ENCODE measurements at regions not wholly inside any gene's neighbourhood (a gene's known extent, or its start where the extent isn't known, plus 50 kb on each side); places are given as distances from the start of the nearest gene placed in this dataset.

GRCh38 chr10:44627591-44628354, 242.9 kb upstream of the CXCL12 start:
- TF ChIP-seq POLR2A (IDR thresholded peaks at IDR 0.05) = no peak
- no peak for TF ChIP-seq CTCF (IDR thresholded peaks at IDR 0.05)
- intact Hi-C loops (cut with DNase I) = no loop called here
- Histone ChIP-seq H3K27ac (no peak overlapping the region), H3K9me3 (no peaks in the 10 kb centered on the region), H3K36me3 (no peaks in the 10 kb centered on the region), H3K4me3 (no peak overlapping the region), H3K4me1 (no peaks in the 10 kb centered on the region), H3K27me3 (no peaks in the 10 kb centered on the region)
- no peak for DNase-seq
- WGBS, 2 donors = 57 to 60% methylated on average over 4 to 6 of the region's 6 CpGs

- Histone ChIP-seq H3K27ac (no peak overlapping the region), H3K27me3 (no peaks in the 10 kb centered on the region), H3K4me1 (no peaks in the 10 kb centered on the region), H3K36me3 (no peaks in the 10 kb centered on the region), H3K9me3 (no peaks in the 10 kb centered on the region), H3K4me3 (no peak overlapping the region)
- TF ChIP-seq POLR2A (IDR thresholded peaks at IDR 0.05) (no peak), CTCF (IDR thresholded peaks at IDR 0.05) (no peak)
- no peak for DNase-seq
- 15 to 16% methylated on average over 2 of the region's 2 CpGs for WGBS, 2 donors
- intact Hi-C loops (cut with DNase I) = no loop called here
These were observed 244.0 kb upstream of the CXCL12 start for GRCh38 chr10:44628921-44629320.

GRCh38 chr10:44635176-44635575, 250.3 kb upstream of the CXCL12 start:
- Histone ChIP-seq H3K36me3 (no peaks in the 10 kb centered on the region), H3K4me3 (no peak overlapping the region), H3K9me3 (no peaks in the 10 kb centered on the region), H3K4me1 (no peaks in the 10 kb centered on the region), H3K27me3 (no peaks in the 10 kb centered on the region), H3K27ac (no peak overlapping the region)
- DNase-seq = no peak
- 70 to 87% methylated on average over 1 of the region's 1 CpG for WGBS, 2 donors
- intact Hi-C loops (cut with DNase I) = no loop called here
- TF ChIP-seq POLR2A (IDR thresholded peaks at IDR 0.05) = no peak
- no peak for TF ChIP-seq CTCF (IDR thresholded peaks at IDR 0.05)

- Histone ChIP-seq H3K27ac (no peak overlapping the region), H3K4me1 (no peaks in the 10 kb centered on the region), H3K27me3 (no peaks in the 10 kb centered on the region), H3K9me3 (no peaks in the 10 kb centered on the region), H3K4me3 (no peak overlapping the region), H3K36me3 (no peaks in the 10 kb centered on the region)
- intact Hi-C loops (cut with DNase I) = no loop called here
- DNase-seq = no peak
- no peak for TF ChIP-seq CTCF (IDR thresholded peaks at IDR 0.05)
- WGBS, 2 donors = 67% methylated on average over 3 of the region's 3 CpGs
These were observed 251.7 kb upstream of the CXCL12 start for GRCh38 chr10:44636625-44637024.

- TF ChIP-seq POLR2A (IDR thresholded peaks at IDR 0.05) (no peak), CTCF (IDR thresholded peaks at IDR 0.05) (no peak)
- Histone ChIP-seq H3K9me3 (no peaks in the 10 kb centered on the region), H3K4me3 (no peak overlapping the region), H3K27ac (no peak overlapping the region), H3K27me3 (no peaks in the 10 kb centered on the region), H3K4me1 (no peaks in the 10 kb centered on the region), H3K36me3 (no peaks in the 10 kb centered on the region)
- 48 to 52% methylated on average over 7 of the region's 7 CpGs for WGBS, 2 donors
- DNase-seq = no peak
- intact Hi-C loops (cut with DNase I) = no loop called here
These were observed 255.5 kb upstream of the CXCL12 start for GRCh38 chr10:44640429-44640828.

All from esophagus squamous epithelium (tissue), 5 donors.